COLO829 (cell line): ENCODE measurements at regions not wholly inside any gene's neighbourhood (a gene's known extent, or its start where the extent isn't known, plus 50 kb on each side); places are given as distances from the start of the nearest gene placed in this dataset.
A peak's percentile ranks its signal among the peaks of the same experiment; 100 is the strongest.
"Not testable (repeated sequence)": the region's sequence is repeated elsewhere in the genome, so short reads cannot be mapped to it uniquely, and the experiment has no call there.

Source experiments
- DNase-seq: peaks from one replicate; pipeline ENCODE4 v3.0.0; 2012; ENCODE audit warnings: low spot score

GRCh38 chr2:144937066-144937465 lies 417.1 kb upstream of the ZEB2 start:
- DNase-seq: no peak

DNA sequence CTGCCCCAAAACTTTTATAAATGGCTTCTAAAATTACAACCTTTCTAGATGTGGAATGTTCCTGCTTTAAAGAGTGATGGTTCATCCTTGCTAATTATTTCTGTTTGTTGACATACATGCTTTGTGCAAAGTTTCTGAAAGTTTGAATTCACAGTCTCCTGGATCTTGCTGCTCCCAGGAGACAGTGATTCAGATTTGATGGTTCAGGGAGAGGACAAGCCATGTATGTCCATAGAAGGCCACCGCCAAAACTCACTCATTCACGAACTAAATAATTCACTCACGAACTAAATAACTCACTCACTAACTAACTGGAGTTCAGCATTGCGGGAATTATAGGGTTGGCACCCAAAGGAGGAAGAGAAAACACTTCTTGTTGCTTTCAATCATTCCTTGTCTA lies 416.5 kb upstream of the ZEB2 start:
- no peak for DNase-seq

DNA sequence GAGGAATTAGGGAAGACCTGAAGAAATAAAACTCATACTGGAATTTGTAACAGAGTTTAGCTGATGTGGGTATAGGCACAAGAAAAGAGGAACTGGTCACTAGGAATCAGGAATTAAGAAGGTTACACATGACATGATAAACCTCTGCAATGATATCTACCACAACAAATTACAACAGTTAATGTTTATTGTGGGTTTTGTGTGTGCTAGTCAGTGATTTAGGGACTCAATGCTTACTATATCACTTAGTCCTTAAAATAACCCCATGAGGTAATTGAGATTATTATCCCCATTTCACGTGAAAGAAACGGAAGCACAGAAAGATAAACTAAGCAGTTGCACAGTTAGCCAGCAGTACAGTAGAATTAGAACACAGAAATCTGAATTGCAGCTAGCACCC lies 415.8 kb upstream of the ZEB2 start:
- no peak for DNase-seq

GRCh38 chr2:144935191-144935590 lies 415.3 kb upstream of the ZEB2 start:
- no peak for DNase-seq

DNA sequence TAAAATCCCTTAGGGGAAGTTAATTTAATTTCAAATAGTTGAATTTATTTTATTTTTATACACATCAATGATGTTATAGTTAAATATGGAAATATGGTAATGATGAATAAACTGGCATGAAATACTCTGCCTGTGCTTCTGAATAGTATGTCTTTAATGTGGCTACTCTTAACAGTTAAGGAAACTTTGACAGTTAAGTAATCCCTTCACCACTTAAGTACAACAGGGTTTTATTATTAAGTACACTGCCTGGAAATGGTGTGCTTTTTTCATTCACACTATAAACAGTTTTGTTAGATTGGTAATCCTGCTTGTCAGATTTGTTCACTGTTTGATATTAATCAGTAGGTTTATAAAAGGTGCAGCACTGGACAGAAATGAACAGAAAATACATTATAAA lies 412.0 kb upstream of the ZEB2 start:
- DNase-seq: no peak

- DNase-seq: no peak
Measured at GRCh38 chr2:144931480-144931879, 411.6 kb upstream of the ZEB2 start.

DNA sequence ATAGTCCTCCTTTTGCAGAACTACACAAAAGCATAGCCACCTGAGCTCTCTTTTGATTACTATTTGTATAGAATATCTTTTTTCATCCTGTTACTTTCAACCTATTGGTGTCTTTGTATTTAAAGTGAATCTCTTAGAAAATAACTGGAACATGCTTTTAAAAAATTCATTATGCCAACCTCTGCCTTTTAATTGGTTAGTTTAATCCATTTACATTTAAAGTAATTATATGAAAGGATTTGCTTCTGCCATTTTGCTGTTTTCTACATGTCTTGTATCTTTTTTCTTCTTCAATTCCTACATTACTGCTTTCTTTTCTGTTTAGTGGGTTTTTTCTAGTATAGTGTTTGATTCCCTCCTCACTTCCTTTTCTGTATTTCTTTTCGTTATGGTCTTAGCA lies 407.5 kb upstream of the ZEB2 start:
- DNase-seq: no peak

DNA sequence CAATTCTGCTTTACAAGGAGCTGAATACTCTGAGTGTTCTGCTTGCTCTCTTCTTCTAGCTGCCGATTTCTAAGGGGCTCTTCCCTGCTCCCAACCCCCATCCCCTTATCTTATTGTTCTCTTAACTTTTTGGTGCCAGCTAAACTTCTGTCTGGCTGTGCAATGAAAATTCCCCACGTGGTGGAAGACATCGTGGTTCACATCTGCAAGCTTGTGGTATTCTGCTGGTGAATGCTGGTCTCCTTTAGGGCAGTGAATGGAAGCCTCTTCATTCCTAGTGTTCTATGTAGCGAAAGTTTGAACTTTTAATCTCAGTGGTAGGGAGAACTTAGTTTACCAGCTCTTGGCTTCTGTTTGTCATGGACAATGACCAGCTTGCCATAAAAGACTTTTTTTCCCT lies 406.0 kb upstream of the ZEB2 start:
- no peak for DNase-seq

DNA sequence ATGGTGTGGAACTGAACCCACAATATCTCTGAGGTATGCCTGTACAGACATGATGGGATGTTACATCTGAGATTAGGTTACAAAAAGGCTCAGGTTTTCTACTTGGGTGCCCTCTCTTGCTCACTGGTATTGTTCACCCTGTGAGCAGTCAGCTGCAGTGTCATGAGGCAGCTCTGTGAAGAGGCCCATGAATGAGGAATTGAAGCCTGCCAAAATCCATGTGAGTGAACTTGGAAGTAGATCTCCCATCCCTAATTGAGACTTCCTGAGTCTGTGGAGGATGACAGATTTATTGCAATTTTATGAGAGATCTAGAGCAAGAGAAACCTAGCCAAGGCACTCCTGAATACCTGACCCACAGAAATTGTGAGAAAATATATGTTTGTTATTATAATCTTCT lies 404.9 kb upstream of the ZEB2 start:
- peak; percentile 57 for DNase-seq

DNA sequence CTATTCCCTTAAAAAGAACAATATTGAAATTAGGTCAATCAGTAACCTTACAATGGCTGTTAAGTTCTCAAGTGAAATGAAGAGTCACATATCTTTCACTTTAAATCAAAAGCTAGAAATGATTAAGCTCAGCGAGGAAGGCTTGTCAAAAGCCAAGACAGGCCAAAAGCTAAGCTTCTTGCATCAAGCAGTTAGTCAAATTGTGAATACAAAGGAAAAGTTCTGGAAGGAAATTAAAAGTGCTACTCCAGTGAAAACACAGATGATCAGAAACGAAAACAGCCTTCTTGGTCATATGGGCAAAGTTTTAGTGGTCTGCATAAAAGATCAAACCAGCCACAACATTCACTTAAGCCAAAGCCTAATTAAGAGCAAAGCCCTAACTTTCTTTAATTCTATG lies 402.6 kb upstream of the ZEB2 start:
- DNase-seq: no peak

DNA sequence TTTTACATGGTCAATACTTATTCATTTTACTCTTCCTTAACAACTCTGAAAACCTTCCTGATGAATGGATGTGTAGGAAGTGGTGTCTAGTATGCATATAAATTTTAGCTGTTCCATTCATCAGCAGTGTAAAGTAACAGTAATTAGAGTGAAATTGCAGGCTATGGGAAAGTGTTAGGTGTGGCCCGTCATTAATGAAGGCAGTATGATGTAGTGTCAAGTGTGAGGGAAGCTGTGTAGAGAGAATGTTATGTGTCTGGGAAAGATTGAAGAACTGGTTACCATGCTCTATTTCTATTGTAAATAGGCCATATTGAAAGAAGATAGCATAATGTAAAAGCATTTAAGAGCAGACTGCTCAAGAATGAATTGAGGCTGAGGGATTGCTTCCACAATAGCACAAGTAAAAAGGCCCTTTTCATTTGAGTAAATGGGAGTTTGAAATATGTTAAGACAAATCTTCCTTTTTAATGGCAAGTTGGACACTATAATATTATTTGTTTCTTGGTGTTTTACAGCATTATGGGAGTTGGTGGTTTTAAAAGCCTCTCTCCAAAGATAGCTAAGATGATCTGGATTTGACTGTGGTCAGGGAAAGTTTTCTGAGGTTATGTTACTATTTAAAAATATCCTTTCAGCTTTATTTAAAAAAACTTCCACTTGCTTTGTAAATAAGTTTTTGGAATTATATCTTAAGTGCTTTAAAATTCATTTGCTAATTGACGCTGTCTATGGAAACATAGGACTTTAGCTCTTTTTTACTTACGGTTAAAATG lies 401.0 kb upstream of the ZEB2 start:
- no peak for DNase-seq

DNA sequence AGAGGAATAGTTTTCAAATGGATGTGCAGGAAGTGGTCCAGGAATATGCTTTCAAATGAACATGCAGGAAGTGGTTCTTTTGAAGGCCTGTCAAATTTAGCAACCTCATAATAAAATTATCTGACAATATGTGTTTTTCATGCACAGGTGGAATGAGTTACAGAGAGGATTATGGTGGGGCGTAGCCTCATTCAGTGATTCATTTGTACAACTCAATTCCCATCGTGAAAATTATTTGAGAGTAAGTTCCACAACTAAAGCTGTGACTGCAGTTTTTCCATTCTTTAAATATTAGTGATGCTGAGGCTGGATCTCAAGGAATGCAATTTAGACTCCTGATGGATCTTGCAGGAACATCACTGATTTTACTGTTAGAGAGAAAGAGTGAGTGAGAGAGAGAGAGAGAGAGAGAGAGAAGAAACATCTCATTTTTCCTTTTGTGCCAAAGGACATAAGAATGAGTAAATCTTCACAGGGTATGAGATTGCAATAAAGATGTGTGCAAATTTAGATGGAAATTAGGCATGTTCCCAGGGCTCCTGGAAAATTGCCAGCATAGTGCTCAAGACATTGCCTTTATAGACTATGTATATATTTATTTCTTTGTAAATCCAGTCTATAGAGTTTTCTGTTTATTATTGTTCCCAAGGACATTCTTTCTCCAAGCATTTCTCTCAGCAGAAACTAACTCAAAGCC lies 394.9 kb upstream of the ZEB2 start:
- DNase-seq: no peak

GRCh38 chr2:144914113-144914512 lies 394.2 kb upstream of the ZEB2 start:
- DNase-seq: no peak

DNA sequence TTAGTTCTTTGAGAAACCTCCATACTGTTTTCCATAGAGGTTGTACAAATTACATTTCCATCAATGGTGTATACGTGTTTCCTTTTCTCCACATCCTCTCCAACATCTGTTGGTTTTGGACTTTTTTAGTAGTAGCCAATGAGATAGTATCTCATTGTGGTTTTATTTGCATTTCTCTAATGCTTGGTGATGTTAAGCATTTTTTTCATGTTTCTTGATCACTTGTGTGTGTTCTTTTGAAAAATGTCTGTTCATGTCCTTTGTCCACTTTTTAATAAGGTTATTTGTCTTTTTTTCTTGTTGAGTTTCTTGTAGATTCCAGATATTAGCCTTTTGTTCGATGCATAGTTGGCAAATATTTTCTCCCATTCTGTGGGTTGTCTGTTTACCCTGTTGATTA lies 392.3 kb upstream of the ZEB2 start:
- no peak for DNase-seq

DNA sequence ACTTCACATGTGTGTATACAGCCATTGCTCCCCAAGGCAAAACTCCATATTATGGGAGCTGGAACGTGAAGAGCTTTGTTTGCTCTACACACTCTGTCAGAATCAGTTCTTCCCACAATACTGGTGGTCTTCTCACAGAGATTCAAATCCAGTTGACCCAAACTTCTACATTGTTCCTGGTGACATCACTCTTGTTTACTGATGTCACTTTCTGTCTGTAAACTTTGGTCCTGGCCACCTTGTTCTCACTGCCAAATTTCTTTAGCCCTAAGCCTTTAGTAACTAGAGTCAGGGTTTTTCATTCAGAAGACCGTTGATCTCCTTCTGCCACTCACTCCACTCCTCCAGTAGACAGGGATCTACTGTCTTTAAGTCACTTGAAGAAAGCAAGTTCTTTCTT lies 386.0 kb upstream of the ZEB2 start:
- no peak for DNase-seq

DNA sequence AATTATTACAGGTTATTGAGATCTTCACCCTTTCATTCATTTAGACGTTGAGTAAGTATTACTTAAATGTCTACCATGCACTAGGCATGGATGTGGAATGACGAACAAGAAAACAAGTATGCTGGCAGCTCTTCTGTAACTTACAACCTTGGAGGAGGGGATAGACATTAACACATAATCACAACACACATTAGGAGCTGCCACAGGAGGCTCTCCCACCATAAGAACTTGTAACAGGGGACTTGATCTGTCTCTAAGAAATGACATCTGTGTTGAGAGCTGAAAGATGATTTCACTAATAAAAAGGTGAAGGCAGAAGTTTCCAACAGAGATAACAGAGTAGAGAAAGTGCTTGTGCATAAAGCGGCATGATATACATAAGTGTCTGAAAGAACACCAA lies 384.7 kb upstream of the ZEB2 start:
- no peak for DNase-seq

GRCh38 chr2:144903045-144903444 lies 383.1 kb upstream of the ZEB2 start:
- not testable (repeated sequence) for DNase-seq

DNA sequence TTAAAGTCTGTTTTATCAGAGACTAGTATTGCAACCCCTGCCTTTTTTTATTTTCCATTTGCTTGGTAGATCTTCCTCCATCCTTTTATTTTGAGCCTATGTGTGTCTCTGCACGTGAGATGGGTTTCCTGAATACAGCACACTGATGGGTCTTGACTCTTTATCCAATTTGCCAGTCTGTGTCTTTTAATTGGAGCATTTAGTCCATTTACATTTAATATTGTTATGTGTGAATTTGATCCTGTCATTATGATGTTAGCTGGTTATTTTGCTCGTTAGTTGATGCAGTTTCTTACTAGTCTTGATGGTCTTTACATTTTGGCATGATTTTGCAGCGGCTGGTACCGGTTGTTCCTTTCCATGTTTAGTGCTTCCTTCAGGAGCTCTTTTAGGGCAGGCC lies 381.5 kb upstream of the ZEB2 start:
- not testable (repeated sequence) for DNase-seq

GRCh38 chr2:144896341-144896740 lies 376.4 kb upstream of the ZEB2 start:
- DNase-seq: no peak

DNA sequence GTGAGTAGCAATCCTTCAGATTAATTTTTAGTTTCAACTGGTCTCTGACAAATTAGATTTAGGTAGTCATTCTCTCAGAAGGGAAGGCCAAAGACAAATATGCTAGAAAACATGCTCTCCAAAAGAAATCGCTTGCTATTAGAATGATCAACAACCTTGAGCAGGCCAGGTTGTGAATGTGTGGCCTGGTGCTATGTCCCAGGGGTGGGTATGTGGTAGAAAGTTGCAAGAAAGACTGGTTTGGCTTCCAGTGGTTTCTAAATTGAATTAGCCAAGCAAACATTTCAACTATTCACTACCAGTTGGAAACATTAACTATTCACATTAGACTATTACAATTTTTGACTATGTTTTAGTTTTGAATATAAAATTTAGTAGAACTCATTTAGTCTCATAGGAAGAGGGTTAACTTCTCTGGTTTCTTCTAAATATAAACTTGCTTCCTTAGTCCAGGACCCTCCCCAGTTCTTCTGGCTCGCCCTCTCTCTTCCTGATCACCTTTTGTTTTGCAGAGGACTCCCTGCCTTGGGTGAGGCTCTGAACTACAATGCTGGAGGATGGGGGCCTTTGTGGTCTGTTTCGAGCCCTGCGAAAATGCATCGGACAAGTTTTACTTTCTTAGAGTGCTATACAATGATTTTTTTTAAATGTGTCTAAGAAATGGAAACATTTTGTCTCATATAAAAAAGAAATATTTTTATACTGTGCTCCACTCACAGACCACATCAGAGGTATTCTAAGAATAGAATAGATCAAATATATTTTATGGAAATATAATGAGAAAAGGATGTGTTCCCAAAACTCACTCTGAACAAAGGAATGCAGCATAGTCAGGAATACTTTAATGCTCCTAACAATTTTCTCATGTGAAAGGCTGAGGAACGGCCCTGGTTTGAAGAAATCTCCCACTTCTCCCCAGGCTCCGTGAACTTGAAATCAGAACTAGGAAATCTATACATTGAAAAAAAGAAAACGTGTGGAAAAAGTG lies 375.0 kb upstream of the ZEB2 start:
- DNase-seq: no peak

DNA sequence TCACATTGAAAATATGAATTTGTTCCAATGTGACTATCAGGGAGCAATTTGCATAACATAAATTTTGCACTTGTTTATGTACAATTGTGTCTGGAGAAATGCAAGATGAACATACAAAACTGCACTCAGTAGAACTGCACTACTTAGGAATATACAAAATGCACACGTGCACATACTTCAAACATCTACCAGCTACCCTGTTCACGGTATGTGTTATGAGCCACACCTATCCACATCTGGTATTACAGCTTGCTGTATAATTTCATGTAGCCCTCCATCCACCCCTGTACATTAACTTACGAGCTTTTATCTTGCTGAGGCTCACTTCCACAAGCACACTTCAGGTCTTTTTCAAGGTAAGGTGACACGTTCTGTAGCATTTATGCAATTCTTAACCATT lies 373.5 kb upstream of the ZEB2 start:
- DNase-seq: no peak

DNA sequence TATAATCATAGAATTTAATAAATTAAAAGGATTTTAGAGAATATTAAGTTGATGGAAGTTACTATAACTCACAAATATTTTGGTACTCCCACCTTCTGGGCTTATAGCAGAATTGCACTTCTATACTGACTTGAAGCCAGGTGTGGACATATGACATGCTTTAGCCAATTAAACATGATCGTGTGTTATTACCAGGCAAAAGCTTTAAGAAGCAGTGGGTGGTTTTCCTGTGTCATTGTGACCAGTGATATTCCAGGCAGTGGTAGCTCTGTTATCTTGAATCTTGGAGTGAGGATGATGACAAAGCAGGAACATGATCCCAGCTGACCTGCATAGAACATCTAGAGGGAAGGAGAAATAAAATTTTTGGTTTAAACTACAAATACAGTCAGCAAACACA lies 370.9 kb upstream of the ZEB2 start:
- peak; percentile 28 for DNase-seq

GRCh38 chr2:144889348-144889747 lies 369.4 kb upstream of the ZEB2 start:
- DNase-seq: no peak
